ENCODE measurements at regions not wholly inside any gene's neighbourhood (a gene's known extent, or its start where the extent isn't known, plus 50 kb on each side); places are given as distances from the start of the nearest gene placed in this dataset.
"Not testable (repeated sequence)": the region's sequence is repeated elsewhere in the genome, so short reads cannot be mapped to it uniquely, and the experiment has no call there.

- Histone ChIP-seq H3K36me3 (ENCODE audit: control insufficient read depth in 4 of 4, insufficient read depth in 3 of 4, low read depth in 1 of 4, low read length in 3 of 4) (no peaks in the 10 kb centered on the region), H3K4me3 (ENCODE audit: low read depth in 1 of 3, low read length in 3 of 3) (no peak overlapping the region), H3K27me3 (ENCODE audit: control insufficient read depth in 4 of 4, insufficient read depth in 4 of 4, low read length in 3 of 4) (no peaks in the 10 kb centered on the region), H3K9ac (ENCODE audit: low read depth in 1 of 2, low read length in 2 of 2) (no peak overlapping the region), H3K27ac (ENCODE audit: low read depth in 1 of 2, low read length in 2 of 2) (no peak overlapping the region), H3K4me1 (ENCODE audit: control insufficient read depth in 4 of 4, insufficient read depth in 4 of 4, low read length in 3 of 4) (no peaks in the 10 kb centered on the region), H3K9me3 (ENCODE audit: control insufficient read depth in 4 of 4, low read length in 3 of 4) (peaks cover 0 to 2% (median 0%) of the 10 kb centered on the region in 4 donors)
- DNase-seq (ENCODE audit: low spot score), result no peak
- WGBS, result 29% methylated on average over 6 of the region's 6 CpGs
- no peak for TF ChIP-seq ZBTB33 (IDR thresholded peaks at IDR 0.05)
- TF ChIP-seq TAF1 (conservative IDR thresholded peaks at IDR 0.05), result no peak
- TF ChIP-seq FOXA1 (IDR thresholded peaks at IDR 0.05), result no peak
- no peak for TF ChIP-seq HNF4A (conservative IDR thresholded peaks at IDR 0.05)
- no peak for TF ChIP-seq GABPA (IDR thresholded peaks at IDR 0.05 in 1 of 2, conservative IDR thresholded peaks at IDR 0.05 in 1 of 2)
- no peak for TF ChIP-seq RAD21 (IDR thresholded peaks at IDR 0.05)
- no peak for TF ChIP-seq REST (IDR thresholded peaks at IDR 0.05)
- TF ChIP-seq HNF4G (IDR thresholded peaks at IDR 0.05), result no peak
- TF ChIP-seq JUND (IDR thresholded peaks at IDR 0.05), result no peak
- no peak for TF ChIP-seq RXRA (IDR thresholded peaks at IDR 0.05)
- no peak for TF ChIP-seq EGR1 (IDR thresholded peaks at IDR 0.05; ENCODE audit: low read depth in 2 of 2)
- no peak for TF ChIP-seq NR2F2 (IDR thresholded peaks at IDR 0.05)
- no peak for TF ChIP-seq MAX (IDR thresholded peaks at IDR 0.05)
- TF ChIP-seq FOXA2 (IDR thresholded peaks at IDR 0.05), result no peak
- TF ChIP-seq YY1 (IDR thresholded peaks at IDR 0.05), result no peak
- TF ChIP-seq CTCF (IDR thresholded peaks at IDR 0.05; ENCODE audit: low read depth, low read length, missing input control), result no peak
- TF ChIP-seq SP1 (IDR thresholded peaks at IDR 0.05), result no peak
Measured at GRCh38 chr20:6277661-6278240, 154.9 kb upstream of the FERMT1 start.

- H3K9ac ChIP-seq (ENCODE audit: low read depth in 1 of 2, low read length in 2 of 2); H3K36me3 ChIP-seq (ENCODE audit: control insufficient read depth in 4 of 4, insufficient read depth in 3 of 4, low read depth in 1 of 4, low read length in 3 of 4); H3K9me3 ChIP-seq (ENCODE audit: control insufficient read depth in 4 of 4, low read length in 3 of 4); H3K27ac ChIP-seq (ENCODE audit: low read depth in 1 of 2, low read length in 2 of 2); H3K27me3 ChIP-seq (ENCODE audit: control insufficient read depth in 4 of 4, insufficient read depth in 4 of 4, low read length in 3 of 4); H3K4me3 ChIP-seq (ENCODE audit: low read depth in 1 of 3, low read length in 3 of 3); DNase-seq (ENCODE audit: low spot score); H3K4me1 ChIP-seq (ENCODE audit: control insufficient read depth in 4 of 4, insufficient read depth in 4 of 4, low read length in 3 of 4): not testable (repeated sequence)
Measured at GRCh38 chr20:6270404-6270803, 147.6 kb upstream of the FERMT1 start.
